HG03159 (cell line): ENCODE measurements at regions not wholly inside any gene's neighbourhood (a gene's known extent, or its start where the extent isn't known, plus 50 kb on each side); places are given as distances from the start of the nearest gene placed in this dataset.

Experiments used
- ATAC-seq: cut with Tn5 transposase; IDR thresholded peaks from one replicate; pipeline ENCODE4 v1.9.1; 2021; ENCODE audit warnings: mild to moderate bottlenecking, moderate library complexity; ENCODE audit not compliant: unreplicated experiment

DNA sequence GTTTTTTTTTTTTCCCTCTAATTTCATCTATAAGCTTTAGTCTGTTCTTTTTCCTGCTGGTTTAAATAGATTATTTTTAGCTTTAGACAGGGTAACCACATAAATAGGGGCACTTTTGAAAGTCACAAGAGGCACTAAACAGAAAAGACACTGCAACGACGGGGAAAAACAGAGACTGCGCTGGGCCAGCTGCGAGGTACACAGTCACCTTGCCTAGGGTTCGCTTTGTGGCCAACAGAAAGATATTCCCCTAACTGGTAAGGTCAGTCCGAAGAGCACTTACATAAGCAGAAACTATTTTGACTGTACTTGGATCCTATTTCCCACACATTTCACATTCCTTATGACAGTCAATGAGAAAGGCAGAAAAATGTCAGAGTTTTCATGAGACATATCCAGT is 175.6 kb upstream of the PHF14 start:
- no peak for ATAC-seq

DNA sequence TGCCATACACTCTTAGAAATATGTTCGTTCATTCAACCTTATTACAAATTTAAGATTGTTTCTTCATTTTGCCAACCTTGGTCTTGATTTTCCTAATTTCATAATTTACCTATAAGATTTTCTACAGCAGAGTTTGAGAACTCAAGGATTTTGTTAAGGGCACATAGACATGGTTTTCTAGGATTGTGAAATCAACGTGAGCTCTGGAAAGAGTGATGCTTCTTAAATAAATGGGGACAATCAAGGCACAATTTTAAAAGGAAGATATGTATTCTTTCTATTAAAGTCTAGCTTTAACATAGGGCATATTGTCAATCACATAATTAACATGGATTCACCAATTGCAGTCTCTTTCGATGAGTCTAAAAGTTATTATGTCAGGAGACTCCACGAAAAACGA is 174.2 kb upstream of the PHF14 start:
- no peak for ATAC-seq

DNA sequence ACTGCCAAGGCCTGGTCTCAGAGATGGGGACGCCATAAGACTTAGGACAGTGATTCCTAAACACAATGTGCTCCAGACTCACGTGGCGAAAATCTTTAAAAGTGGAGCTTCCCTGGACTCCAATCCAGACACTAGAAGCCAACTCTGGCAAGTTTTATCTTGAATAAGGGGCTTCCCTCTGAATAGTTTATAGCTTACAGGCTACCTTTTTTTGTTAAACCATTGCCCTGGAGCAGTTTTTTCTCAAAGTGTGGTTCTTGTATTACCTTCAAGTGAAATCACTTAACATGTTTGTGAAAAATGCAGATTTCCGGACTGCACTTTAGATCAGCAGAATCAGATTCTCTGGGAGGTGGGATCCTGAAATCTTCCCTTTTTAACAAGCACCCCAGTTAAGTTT is 171.7 kb upstream of the PHF14 start:
- no peak for ATAC-seq

DNA sequence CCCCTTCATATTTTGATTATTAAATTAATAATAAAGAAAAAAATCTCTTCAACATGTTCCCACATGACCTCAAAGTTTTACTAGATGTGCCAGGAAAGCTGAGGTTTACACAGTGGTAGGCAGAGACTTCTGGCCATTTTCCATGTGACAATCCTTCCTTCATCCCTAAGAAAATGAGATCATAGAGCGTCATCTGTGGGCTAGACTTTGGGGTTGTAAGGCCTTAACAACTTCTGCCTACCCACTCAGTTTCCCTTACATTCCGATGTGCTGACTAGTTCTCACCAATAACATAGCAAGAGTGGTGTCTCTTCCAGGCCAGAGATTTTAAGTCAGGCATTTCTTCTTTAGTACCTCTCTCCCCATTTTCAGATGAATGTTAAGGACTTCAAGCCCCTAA is 171.1 kb upstream of the PHF14 start:
- ATAC-seq = no peak

DNA sequence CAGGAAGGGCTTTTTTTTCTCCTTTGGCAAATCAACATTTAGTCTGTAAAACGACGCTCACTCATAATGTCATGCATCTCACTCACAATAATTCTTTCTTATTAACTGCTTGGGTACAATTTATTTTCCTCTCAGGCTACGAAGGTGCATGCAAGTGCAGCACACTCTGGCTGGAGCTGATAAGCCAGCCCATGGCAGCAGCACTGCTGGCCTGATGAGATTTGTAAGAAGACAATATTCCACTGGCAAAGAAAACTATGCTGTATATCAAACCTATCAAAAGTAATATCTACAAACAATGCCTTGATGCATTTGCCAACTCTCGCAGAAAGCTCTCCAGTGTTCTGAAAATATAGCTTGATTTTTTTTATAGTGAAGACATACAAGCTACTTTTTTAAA is 170.0 kb upstream of the PHF14 start:
- no peak for ATAC-seq

DNA sequence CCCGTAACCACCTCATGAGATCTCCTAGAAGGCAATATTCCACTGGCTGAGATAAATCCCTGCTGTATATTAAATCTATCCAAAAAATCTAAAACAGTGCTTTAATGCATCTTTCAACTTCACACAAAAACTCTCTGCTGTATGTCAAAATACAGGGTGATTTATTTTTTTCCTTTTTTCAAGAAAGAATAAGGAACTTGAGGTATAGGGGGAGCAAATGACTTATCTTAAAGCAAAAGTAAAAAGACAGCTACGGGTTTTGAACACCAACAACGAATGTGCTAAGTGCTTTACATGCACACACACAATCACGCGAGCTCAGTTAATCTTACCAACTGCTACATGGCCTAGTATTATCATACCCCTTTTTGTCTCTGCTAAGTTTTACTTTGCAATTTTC is 168.9 kb upstream of the PHF14 start:
- no peak for ATAC-seq

DNA sequence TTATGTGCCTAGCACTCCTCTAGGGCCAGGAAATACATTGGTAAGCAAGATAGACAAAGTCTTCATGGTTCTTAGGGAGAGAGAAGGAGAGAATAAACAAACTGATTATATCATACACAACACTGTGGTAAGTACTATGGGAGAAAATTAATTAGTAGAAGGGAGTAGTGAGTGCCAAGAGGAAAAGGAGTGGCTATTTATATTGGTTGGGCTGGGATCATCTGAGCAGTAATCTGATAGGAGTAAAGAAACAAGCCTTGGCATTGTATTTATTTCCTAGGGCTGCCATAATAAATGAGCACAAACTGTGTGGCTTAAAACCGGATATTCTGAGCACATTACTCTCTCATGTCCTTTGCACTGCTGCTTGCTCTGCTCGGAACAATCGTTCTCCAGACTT is 158.1 kb upstream of the PHF14 start:
- no peak for ATAC-seq

DNA sequence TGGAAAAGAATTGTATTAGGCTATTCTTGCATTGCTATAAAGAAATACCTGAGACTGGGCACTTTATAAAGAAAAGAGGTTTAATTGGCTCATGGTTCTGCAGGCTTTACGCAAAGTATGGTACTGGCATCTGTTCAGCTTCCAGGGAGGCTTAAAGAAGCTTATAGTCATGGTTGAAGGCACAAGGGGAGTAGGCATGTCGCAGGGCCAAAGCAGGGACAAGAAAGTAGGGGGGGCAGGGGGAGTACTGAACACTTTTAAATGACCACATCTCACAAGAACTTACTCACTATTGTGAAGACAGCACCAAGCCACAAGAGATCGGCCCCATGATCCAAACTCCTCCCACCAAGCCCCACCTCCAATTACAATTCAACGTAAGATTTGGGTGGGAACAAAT is 152.5 kb upstream of the PHF14 start:
- ATAC-seq = no peak

DNA sequence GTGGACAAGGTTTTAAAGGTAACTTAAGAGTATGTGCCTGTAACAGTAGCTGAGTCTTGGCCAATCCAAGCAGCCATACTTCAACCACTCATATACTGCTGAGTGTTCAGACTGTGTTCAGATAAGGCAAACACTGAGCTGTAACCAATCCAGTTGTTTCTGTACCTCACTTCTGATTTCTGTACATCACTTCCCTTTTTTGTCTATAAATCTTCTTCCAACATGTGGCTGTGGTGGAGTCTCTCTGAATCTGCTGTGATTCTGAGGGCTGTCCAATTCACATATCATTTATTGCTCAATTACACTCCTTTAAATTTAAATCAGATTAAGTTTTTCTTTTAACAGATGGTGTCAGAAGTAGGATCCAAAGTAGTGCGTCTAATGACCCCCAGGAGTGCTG is 149.5 kb upstream of the PHF14 start:
- ATAC-seq = no peak

DNA sequence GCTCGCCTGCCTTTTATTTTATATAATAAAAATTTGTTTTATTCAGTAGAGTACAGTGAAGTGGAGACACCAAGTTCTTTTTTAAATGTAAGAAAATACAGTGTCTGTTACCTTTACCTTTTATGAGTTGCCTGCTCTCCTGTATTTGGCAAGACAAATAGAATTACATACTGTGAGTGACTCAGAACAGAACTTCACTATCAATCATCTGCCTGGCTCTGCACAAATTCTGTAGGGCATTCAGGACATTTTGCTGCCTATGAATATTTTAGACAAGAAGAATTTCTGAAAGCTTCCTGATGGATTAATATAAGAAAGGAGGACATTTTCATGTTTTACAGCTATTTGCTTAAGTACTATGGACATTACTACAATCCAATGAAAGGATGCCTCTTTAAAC is 135.4 kb upstream of the PHF14 start:
- ATAC-seq = no peak

DNA sequence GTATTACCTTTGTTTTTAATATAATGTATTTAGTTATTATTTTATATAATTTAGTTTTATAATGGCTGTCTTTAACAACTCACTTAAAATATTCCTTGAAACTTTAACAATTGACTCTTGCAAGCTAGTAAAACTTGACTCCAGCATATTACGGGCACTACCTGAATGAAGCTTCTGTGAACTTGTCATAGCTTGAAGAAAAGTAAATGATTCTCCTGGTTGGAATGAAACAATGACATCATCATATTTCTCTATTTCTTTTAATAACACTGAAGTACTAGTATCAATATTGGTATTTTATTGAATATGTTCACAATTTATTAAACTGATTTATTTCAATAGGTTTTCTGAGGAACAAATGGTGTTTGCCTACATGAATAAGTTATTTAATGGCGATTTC is 128.4 kb upstream of the PHF14 start:
- no peak for ATAC-seq

DNA sequence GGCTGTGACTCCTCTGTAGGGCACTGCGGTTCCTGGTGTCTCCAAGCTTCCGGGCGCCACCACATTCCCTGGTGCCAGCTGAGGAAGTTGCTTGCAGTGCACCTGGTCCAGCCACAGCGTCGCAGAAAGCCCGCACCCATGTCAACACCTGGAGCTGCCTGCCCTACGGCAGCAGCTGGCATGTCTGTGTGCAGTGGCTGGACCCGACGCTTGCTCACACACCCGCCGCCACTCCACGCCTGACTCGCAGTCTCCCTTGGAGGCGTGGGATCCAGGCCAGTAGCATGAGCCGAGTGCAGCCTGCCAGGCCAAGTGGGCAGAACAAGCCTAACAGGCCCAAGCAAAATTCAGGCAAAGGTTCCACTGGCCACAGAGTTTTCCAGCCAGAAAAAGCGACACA is 118.1 kb upstream of the PHF14 start:
- ATAC-seq = no peak

DNA sequence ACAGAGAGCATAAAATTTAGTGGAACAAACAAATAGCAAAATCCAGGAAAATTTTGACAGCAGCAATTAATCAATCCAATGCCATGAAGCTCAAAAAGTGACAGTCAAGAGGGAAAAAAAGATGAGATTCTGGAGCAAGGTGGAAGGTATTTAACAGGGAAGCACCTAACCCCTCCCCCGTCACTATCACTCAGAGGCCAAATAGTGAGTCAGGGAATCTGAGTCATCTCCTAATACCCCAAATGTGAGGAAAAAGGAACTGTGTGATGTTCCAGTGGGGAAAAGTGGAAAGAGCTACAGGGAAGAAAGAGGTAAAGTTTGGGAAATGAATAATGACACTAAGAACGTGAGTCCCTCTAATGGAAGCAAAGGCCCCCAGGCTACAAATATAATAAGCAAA is 113.2 kb upstream of the PHF14 start:
- no peak for ATAC-seq

DNA sequence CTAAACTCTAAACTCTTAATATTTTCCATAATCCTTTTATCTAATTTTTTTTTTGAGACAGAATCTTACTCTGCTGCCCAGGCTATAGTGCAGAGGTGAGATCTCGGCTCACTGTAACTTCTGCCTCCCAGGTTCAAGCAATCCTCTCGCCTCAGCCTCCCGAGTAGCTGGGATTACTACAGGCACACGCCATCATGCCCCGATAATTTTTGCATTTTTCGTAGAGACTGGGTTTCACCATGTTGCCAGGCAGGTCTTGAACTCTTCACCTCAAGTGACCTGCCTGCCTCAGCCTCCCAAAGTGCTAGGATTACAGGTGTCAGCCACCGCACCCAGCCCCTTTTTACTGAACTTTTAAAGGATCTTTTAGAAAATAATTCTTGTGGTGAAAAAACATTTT is 110.2 kb upstream of the PHF14 start:
- no peak for ATAC-seq

DNA sequence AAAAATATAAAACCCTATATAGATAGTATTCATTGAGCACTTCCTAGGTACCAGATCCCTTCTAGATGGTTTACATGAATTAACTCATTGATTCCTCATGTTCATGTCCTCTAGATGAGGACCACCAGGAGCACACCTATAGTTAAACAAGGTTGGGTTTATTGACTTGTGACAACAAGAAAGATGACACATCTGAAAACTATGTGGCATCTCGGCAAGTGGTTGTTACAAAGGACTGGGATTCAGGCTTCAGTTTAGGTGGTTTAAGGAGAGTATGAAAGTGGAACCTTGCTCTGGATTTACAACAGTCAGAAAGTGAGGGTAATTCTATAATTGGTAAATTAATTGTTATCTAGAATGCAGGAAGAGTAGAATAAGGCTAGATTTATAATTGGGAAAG is 99.0 kb upstream of the PHF14 start:
- ATAC-seq = no peak

DNA sequence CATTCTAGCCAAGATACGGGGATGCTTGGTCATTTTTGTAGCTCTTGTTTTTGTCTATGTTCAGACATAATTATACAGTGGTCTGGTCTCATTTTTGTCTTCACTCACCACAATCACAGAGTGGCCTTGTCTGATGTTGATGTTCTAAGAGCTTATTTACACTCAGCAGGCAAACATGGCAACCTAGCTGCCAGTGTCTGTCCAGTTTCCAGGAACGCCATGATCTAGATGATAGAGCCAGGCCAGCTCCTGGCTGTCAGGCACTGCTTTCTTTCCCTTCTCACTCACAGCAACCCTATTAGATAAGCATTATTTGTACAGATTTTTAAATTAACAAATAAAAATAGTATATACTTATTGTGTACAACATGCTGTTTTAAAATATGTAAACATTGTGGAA is 98.6 kb upstream of the PHF14 start:
- ATAC-seq = no peak

DNA sequence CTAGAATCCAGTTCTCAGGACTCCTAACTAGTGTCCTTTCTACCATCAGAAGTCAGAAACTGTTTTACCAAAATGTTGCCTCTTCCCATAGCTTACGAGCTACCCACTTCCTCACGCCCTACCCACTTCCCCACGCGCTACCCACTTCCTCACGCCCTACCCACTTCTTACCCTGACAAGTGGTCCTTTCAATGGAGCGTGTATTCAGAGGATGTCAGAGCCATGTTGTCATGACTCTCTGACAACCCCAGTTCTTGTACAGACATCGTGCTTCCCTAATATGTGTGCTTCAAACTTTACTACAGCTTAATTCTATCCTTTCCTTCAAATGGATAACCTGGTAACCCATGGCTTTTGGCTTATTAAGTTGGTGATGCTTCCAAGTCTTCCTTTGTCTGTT is 84.8 kb upstream of the PHF14 start:
- ATAC-seq = peak; percentile 22

DNA sequence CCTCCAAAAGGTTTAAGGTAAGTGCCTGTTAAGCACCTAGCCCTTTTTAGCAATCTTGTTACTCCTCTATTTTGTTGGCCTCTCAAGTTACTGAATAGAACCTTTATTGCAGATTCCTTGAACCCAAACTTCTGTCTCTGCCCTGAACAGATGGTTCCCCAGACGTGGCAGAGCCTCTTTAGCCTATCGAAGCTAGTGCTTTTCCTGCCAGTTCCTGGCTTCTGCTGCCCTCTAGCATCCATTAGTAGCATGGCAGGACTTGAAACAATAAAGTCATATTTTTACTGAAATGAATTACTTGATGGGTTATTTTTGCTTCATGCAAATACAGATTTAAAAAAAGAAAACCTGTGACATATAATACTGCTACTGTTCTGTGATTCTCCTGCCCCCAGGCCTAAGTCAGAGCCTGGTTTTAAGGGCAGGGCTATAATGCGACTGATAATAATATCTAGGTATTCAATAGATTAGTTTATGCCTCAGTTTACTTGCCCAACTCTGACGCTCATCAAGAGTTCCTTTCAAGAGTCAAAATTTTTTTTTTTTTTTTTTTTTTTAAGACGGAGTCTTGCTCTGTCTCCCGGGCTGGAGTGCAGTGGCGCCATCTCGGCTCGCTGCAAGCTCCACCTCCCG is 84.3 kb upstream of the PHF14 start:
- ATAC-seq = peak; percentile 96

DNA sequence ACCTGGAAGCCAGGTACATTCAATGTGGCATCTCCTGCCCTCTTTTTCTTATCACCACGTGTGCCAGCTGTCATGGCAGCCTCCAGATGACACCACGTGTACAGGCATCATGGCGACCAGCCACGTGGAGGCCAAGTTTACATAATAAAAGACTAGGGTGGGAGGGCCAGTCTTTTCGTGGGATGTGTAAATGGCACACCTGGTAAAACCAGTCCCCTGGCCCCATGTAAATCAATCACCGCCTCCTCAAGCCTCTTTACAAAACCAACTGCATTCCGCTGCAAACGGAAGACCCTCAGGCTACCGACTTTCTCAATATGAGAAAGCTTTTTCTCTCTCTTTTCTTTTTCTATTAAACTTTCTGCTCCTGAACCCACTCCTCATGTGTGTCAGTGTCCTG is 65.1 kb upstream of the PHF14 start:
- no peak for ATAC-seq

DNA sequence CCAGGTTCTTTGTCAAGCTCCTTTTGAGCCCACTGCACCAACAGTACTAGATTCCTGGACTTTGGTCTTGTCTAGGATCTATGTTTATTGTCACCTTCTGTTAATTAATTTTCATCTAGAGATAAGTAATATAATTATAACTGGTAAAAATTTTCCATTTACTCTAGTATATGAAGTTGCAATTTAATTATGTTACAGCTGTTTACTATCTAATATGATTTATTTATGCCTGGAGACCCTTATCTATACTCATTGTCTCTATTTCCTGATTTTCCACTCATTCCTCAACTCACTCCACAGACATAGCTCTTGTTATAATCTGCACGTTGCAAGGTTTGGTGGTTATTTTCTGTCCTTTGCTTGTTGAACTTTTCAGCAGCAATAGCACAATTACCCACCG is 63.2 kb upstream of the PHF14 start:
- ATAC-seq = no peak

DNA sequence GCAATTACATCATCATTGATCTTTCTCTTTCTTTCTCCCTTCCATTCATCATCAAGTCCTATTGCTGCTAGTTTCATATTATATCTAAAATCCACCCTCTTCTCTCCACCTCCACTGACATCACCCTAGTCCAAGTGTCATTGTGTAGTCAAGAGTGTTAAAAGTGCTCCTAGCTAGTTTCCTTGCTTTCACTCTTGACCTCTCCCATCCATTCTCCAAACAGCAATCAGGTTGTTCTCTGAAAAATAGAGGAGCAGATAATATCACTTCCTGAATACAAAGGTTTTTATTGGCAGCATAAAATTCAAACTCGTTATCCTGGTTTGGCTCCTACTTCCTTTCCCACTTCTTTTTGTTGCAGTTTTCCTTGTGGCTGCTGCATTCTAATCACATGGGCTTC is 61.6 kb upstream of the PHF14 start:
- no peak for ATAC-seq

DNA sequence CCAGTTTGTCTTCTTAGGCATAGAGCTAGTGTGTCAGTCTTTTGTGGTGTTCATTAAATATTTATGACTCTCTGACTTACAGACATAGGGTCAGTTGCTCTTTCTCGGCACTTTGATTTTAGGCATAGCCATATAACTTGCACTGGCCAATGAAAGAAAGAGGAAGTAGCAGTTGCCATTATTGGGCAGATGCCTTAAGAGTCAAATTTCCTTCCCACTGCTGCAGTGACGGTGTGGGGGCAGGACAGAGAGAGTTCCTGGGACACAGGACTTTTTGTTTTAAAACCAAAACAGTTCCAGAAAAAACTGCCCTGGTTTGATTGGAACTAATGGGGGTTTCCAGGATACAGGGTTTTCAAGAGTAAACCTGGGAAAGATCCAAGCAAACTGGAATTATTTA is 60.2 kb upstream of the PHF14 start:
- ATAC-seq = no peak

DNA sequence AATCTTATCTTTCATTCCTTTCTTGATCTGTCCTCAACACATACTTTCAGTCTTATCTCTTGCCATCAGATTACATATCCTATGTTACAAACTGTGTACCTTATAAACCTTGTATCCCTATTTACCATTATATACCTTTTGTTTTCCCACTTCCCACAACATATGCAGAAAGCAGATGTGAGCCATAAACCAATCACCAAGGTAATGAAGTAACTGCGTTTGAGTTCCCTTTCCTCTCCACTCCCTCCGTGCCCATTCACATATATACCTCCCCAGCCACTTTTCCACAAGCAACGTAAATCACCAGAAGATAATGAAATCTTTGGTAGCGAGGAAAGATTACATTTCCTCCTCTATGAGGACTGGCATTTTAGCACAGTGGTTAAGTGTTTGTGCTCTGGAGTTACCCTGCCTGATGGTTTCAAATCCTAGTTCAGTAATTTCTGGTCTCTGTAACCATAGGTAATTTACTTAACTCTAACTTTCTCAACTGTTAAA is 55.5 kb upstream of the PHF14 start:
- no peak for ATAC-seq

DNA sequence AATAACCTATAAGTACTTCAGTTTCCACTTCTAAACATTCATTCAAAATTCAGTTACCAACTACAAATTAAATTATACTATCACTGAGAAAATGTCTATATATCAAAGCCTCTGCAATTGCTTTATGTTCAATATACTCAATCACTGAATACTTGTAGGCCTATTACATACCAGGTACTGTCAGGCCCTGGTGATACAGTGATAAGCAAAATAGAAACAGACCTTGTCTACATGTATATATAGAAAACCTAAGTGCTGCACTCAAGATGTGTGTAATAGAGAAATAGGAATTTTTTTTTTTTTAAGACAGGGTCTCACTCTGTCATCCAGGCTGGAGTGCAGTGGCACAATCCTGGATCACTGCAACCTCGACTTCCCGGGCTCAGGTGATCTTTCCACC is 53.7 kb upstream of the PHF14 start:
- ATAC-seq = no peak
